UCSD-AML1 (cell line): ENCODE measurements at regions not wholly inside any gene's neighbourhood (a gene's known extent, or its start where the extent isn't known, plus 50 kb on each side); places are given as distances from the start of the nearest gene placed in this dataset.
"Not testable (repeated sequence)": the region's sequence is repeated elsewhere in the genome, so short reads cannot be mapped to it uniquely, and the experiment has no call there.

Experiments
- DNase-seq: peaks from one replicate; lab custom pipeline; 2025; ENCODE audit not compliant: unreplicated experiment; lab: John Stamatoyannopoulos, UW

- peak; percentile 8 for DNase-seq
Observed at GRCh38 chr4:108466936-108467902, 153.2 kb upstream of the RPL34 start.

GRCh38 chr4:108465886-108466500 lies 154.4 kb upstream of the RPL34 start:
- DNase-seq: peak; percentile 32

- peak; percentile 13 for DNase-seq
Observed at GRCh38 chr4:108458681-108459080, 161.7 kb upstream of the RPL34 start.

- no peak for DNase-seq
Observed at GRCh38 chr4:108454227-108454626, 166.1 kb upstream of the RPL34 start.

GRCh38 chr4:108453366-108453765 lies 167.0 kb upstream of the RPL34 start:
- no peak for DNase-seq

DNA sequence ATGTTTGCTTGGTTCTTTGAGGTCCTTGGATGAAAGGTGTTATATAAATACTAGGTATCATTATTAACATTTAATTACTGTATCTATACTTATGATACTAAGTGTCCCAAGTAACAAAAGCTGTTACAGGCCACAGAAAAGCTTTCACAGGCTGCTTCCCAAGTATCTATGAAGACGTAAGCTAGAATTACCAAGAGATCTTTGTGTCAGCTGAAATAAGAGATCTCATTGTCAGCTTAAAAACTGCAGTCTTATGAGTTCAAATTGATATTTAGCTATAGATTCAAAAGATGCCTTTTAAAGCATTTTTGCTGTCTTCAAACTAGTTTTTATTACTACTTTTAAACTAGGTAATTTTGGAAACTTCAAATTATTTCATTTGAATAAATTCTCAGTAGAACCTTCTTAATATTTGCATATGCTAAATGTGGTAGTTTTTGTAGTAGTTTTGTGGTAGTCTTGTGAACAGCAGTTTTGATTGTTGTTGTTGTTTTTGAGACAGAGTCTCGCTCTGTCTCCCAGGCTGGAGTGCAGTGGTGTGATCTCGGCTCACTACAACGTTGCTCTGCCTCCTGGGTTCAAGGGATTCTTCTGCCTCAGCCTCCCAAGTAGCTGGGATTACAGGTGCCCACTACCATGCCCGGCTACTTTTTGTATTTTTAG lies 170.0 kb upstream of the RPL34 start:
- no peak for DNase-seq

DNA sequence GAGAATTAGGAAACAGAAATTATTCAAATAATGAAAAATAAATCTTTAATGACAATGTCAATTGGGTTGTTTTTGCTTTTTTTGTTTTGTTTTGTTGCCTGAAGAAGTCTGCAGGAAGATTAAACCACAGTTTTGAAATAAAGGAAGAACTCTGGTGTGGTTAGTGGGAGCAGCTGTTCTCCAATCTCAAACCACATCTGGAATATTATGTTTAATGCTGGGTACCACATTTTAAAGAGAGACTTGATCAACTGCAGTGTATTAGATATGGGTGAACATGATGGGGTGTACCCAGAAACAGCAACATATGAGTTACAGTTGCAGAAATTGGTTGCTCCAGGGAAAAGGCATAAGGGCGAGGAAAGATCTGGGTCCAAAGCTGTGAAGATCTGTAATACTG lies 171.2 kb upstream of the RPL34 start:
- no peak for DNase-seq

DNA sequence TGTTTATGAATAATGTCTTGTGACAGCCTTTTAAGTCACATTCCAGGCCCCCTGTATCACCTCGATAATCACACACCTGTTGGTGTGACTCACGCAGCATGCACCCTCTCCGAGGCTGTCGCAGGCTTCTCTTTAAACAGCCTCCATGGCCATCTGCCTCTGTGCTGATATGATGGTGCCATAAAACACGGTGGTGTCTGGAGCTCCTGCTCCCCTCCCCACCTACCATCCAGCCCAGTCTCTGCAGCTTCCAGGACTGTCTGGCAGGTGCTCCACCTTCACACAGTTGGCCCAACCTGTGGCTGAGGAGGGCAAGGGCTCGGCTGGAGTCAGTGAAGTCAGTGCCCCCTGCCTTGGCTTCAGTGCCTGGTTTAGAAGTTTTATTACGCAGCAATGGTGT lies 173.8 kb upstream of the RPL34 start:
- DNase-seq: no peak

GRCh38 chr4:108445716-108446115 lies 174.7 kb upstream of the RPL34 start:
- DNase-seq: no peak

- DNase-seq: no peak
Observed at GRCh38 chr4:108443585-108443984, 176.8 kb upstream of the RPL34 start.

- peak; percentile 15 for DNase-seq
Observed at GRCh38 chr4:108433832-108434231, 186.5 kb upstream of the RPL34 start.

DNA sequence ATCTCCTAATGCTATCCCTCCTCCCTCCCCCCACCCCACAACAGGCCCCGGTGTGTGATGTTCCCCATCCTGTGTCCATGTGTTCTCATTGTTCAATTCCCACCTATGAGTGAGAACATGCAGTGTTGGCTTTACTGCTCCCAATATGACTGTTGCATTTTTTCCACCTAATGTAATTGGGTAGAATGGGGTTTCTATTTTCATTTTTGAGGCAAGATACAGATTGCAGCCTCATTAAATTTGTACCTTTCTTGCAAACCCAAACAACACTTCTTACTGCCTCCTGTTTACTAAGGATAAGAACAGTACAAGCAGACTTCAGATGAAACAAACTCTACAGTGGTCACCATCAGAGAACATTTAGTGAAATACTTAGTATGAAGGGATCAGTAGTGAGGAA lies 187.0 kb upstream of the RPL34 start:
- DNase-seq: not testable (repeated sequence)

- DNase-seq: no peak
Observed at GRCh38 chr4:108432418-108432817, 188.0 kb upstream of the RPL34 start.

- DNase-seq: no peak
Observed at GRCh38 chr4:108431986-108432385, 188.4 kb upstream of the RPL34 start.

DNA sequence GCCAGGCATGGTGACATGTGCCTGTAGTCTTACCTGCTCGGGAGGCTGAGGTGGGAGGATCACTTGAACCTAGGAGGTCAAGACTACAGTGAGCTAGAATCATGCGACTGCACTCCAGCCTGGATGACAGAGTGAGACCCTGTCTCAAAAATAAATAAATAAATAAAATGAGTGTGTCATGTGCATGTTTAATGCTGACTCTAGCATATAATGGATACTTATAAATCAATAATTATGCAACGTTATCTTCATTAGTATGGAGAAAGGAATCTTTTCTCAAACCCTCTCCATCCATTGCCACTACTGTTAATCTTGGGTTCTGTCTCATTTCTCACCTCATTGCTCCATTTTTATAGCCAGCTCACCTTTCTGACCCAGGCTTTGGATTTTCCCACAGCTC lies 189.5 kb upstream of the RPL34 start:
- no peak for DNase-seq

DNA sequence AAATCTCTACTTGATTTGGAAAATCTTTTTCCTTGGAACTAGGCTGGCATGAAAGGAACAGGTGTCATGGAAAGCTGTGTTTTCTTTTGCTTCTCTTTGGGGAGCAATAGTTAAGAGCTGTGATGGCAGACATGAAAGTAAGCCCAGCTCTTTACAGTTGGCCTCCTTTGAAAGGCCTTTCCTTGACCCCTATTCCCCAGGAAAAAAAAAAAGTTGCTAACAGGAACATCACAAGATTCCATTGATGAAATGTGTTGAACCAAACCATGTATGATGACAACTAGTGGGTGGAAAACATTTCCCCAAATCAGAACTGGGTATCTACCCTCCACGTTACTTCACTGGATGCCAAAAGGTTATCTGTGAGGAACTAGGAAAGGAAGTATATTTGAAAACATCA lies 190.7 kb upstream of the RPL34 start:
- no peak for DNase-seq

DNA sequence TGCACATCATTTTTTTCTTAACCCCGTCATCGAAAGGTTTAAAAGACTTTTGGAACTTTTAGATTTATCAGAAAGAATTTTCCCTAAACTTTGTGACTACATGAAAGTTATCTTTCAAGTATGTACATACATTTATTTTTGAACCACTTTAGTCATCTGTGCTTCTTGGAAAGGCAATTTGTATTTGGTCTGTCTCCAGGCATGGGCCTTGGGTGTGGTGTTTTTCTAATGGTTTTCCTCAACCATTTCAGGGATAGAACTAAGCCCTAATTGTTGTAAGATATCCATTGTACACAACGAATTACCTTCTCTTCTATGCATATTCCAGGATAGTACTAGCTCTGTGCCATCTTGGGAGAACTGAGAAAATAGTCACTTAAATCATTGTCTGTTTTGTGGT lies 191.5 kb upstream of the RPL34 start:
- no peak for DNase-seq

- DNase-seq: no peak
Observed at GRCh38 chr4:108427946-108428485, 192.4 kb upstream of the RPL34 start.

GRCh38 chr4:108426493-108426892 lies 193.9 kb upstream of the RPL34 start:
- DNase-seq: no peak

GRCh38 chr4:108425988-108426387 lies 194.4 kb upstream of the RPL34 start:
- no peak for DNase-seq

GRCh38 chr4:108417923-108418322 lies 202.5 kb upstream of the RPL34 start:
- DNase-seq: peak; percentile 14

DNA sequence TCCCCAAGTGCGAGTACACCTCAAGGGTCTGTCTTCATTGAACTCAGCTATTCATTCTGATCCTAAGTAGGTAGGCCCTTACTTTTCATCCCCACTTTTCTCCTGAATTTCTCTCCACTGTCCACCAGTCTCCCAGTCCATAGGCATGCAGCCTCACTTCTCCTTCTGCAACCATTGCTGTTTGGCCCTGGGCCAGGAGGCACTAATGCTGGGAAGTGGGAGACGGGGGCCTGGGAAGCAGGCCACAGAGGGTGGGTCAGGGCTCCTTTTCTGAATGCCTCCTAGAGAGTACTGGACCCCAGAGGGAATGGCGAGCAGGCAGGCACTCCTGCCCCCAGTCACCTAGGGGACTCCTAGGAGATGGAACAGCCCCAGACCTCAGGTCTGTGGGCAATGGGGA lies 203.5 kb upstream of the RPL34 start:
- DNase-seq: no peak
